Transverse colon (tissue), 3 donors: ENCODE measurements at regions not wholly inside any gene's neighbourhood (a gene's known extent, or its start where the extent isn't known, plus 50 kb on each side); places are given as distances from the start of the nearest gene placed in this dataset.

ENCODE experiments used
- EP300 ChIP-seq: sonication (generic); formaldehyde crosslinking; IDR thresholded peaks from one replicate; pipeline ENCODE4 v1.6.1; 2017; ENCODE audit warnings: antibody characterized with exemption, low read depth
- POLR2A ChIP-seq: fragments of 450-650 bp; IDR thresholded peaks from one replicate; pipeline ENCODE4 v1.6.1; 2016; ENCODE audit warnings: antibody characterized with exemption, mild to moderate bottlenecking, moderate library complexity
- TF ChIP-seq, protein P1 (sequence below), 5 experiments: fragments of 200-600 bp in 3 of 5; fragments of 450-650 bp in 2 of 5; sonication (generic) in 3 of 5; IDR thresholded peaks; 1 replicate in 2 of 5; 2 replicates in 3 of 5; pipeline ENCODE4 v1.5.1; 2016 to 2017; ENCODE audit warnings: antibody characterized with exemption in 5 of 5, inconsistent platforms in 3 of 5, mild to moderate bottlenecking in 2 of 5, moderate library complexity in 1 of 5

DNA sequence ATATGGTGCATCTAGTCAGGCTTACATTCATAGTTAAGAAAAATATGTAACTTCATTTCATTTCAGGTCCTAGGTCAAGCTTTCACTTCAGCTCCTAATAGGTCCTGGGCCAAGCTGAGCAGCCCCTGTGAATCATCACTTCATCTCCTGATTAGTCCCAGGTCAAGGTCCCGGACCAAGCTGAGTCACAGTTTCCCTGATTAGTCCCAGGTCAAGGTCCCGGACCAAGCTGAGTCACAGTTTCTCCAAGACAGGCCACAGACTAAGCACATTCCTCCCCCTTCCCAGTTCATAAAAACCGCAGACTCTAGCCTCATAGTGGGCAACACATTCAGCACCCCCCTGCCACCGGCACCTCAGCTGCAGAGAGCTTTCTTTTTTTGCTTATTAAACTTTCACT, 1331.8 kb downstream of the PCDH19 start:
- TF ChIP-seq, protein P1, sequence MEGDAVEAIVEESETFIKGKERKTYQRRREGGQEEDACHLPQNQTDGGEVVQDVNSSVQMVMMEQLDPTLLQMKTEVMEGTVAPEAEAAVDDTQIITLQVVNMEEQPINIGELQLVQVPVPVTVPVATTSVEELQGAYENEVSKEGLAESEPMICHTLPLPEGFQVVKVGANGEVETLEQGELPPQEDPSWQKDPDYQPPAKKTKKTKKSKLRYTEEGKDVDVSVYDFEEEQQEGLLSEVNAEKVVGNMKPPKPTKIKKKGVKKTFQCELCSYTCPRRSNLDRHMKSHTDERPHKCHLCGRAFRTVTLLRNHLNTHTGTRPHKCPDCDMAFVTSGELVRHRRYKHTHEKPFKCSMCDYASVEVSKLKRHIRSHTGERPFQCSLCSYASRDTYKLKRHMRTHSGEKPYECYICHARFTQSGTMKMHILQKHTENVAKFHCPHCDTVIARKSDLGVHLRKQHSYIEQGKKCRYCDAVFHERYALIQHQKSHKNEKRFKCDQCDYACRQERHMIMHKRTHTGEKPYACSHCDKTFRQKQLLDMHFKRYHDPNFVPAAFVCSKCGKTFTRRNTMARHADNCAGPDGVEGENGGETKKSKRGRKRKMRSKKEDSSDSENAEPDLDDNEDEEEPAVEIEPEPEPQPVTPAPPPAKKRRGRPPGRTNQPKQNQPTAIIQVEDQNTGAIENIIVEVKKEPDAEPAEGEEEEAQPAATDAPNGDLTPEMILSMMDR (IDR thresholded peaks at IDR 0.05) = no peak
- TF ChIP-seq EP300 (no peak), POLR2A (no peak)
